SK-N-SH (cell line): ENCODE measurements at regions not wholly inside any gene's neighbourhood (a gene's known extent, or its start where the extent isn't known, plus 50 kb on each side); places are given as distances from the start of the nearest gene placed in this dataset.

Source experiments
- CTCF ChIA-PET: fragments of 300-600, 350-600 bp; formaldehyde crosslinking; extraction: SDS; loops from one replicate; lab custom pipeline; 2021; lab: Yijun Ruan, JAX
- POLR2A ChIA-PET: fragments of 350-600 bp; sonication (Branson Sonifier 250); formaldehyde crosslinking; extraction: SDS; loops from one replicate; lab custom pipeline; 2020; ENCODE audit warnings: antibody characterized with exemption, inconsistent platforms; lab: Yijun Ruan, JAX
- DNase-seq: peaks from one replicate; pipeline ENCODE4 v3.0.0; 2012
- H2AFZ ChIP-seq: fragments of 200-600 bp; sonication (generic); 2 replicates; pipeline ENCODE4 v1.8.1; 2016; ENCODE audit warnings: antibody characterized with exemption, mild to moderate bottlenecking, low read depth
- H3F3A ChIP-seq: fragments of 200-600 bp; sonication (generic); replicated peaks from 2 replicates; pipeline ENCODE3; 2016; ENCODE audit warnings: antibody characterized with exemption, mild to moderate bottlenecking; ENCODE audit not compliant: insufficient read depth
- H3K27ac ChIP-seq, 2 experiments: fragments of 200-500 bp in 1 of 2; fragments of 200-600 bp in 1 of 2; sonication (Bioruptor generic) in 1 of 2; sonication (generic), shearing (Covaris generic) in 1 of 2; 2 replicates each; pipeline versions ENCODE4 v1.5.1 to v1.6.1; 2014 to 2016; ENCODE audit warnings: low read depth in 2 of 2, inconsistent platforms in 1 of 2, low read length in 1 of 2, mild to moderate bottlenecking in 1 of 2, mixed read lengths in 1 of 2
- H3K27me3 ChIP-seq: fragments of 200-600 bp; sonication (generic), shearing (Covaris generic); 2 replicates; pipeline ENCODE4 v1.6.1; 2016; ENCODE audit warnings: mixed run types; ENCODE audit not compliant: insufficient read depth
- H3K36me3 ChIP-seq, 2 experiments: fragments of 200-500 bp in 1 of 2; fragments of 200-600 bp in 1 of 2; sonication (Bioruptor generic) in 1 of 2; sonication (generic) in 1 of 2; replicated peaks in 1 of 2; 2 replicates each; pipeline versions ENCODE3 to v1.5.1; 2014 to 2016; ENCODE audit warnings: low read length in 1 of 2, mild to moderate bottlenecking in 1 of 2; ENCODE audit not compliant: insufficient read depth in 2 of 2, control insufficient read depth in 1 of 2
- H3K4me1 ChIP-seq, 2 experiments: fragments of 200-500 bp in 1 of 2; fragments of 200-600 bp in 1 of 2; sonication (Bioruptor generic) in 1 of 2; sonication (generic), shearing (Covaris generic) in 1 of 2; 2 replicates each; pipeline versions ENCODE4 v1.5.1 to v1.6.1; 2014 to 2016; ENCODE audit warnings: low read depth in 1 of 2, low read length in 1 of 2, mixed run types in 1 of 2; ENCODE audit not compliant: insufficient read depth in 2 of 2, control insufficient read depth in 1 of 2
- H3K4me2 ChIP-seq: fragments of 200-600 bp; sonication (generic), shearing (Covaris generic); 2 replicates; pipeline ENCODE4 v1.6.1; 2017; ENCODE audit warnings: mixed run types
- H3K4me3 ChIP-seq, 2 experiments: fragments of 200-500 bp in 1 of 2; fragments of 200-600 bp in 1 of 2; sonication (Bioruptor generic) in 1 of 2; sonication (generic), shearing (Covaris generic) in 1 of 2; 2 replicates each; pipeline versions ENCODE4 v1.5.1 to v1.8.1; 2014 to 2016; ENCODE audit warnings: low read depth in 2 of 2, inconsistent platforms in 1 of 2, low read length in 1 of 2, mild to moderate bottlenecking in 1 of 2, mixed read lengths in 1 of 2, moderate library complexity in 1 of 2
- H3K79me2 ChIP-seq: fragments of 200-600 bp; sonication (generic); 2 replicates; pipeline ENCODE4 v1.8.1; 2017; ENCODE audit warnings: mild to moderate bottlenecking; ENCODE audit not compliant: insufficient read depth
- H3K9ac ChIP-seq: fragments of 200-600 bp; sonication (generic); 2 replicates; pipeline ENCODE4 v1.6.1; 2017; ENCODE audit warnings: mixed run types
- H3K9me2 ChIP-seq: fragments of 200-600 bp; sonication (generic); 2 replicates; pipeline ENCODE4 v1.6.1; 2017; ENCODE audit warnings: mixed run types
- H3K9me3 ChIP-seq: fragments of 200-600 bp; sonication (generic); 2 replicates; pipeline ENCODE4 v1.6.1; 2017; ENCODE audit warnings: mixed run types, mild to moderate bottlenecking, moderate library complexity
- H4K20me1 ChIP-seq: fragments of 200-600 bp; sonication (generic); 2 replicates; pipeline ENCODE4 v1.6.1; 2017; ENCODE audit warnings: mild to moderate bottlenecking, mixed run types; ENCODE audit not compliant: insufficient read depth
- CHD2 ChIP-seq: fragments of 150-350 bp; IDR thresholded peaks from 2 replicates; pipeline ENCODE4 v1.6.1; 2018; ENCODE audit warnings: low read length; ENCODE audit not compliant: partially characterized antibody
- CTCF ChIP-seq: fragments of 200-600 bp; sonication (generic); IDR thresholded peaks from 2 replicates; pipeline ENCODE4 v1.6.1; 2017; ENCODE audit warnings: antibody characterized with exemption, mild to moderate bottlenecking, moderate library complexity
- FOSL2 ChIP-seq: IDR thresholded peaks from 2 replicates; pipeline ENCODE4 v1.4.0; 2012; ENCODE audit warnings: low read depth, mild to moderate bottlenecking, moderate library complexity, borderline replicate concordance
- FOXJ3 ChIP-seq: sonication (generic); formaldehyde crosslinking; IDR thresholded peaks from 2 replicates; pipeline ENCODE4 v1.5.1; 2020; ENCODE audit warnings: mild to moderate bottlenecking, missing genetic modification reagents
- GABPA ChIP-seq: IDR thresholded peaks from 2 replicates; pipeline ENCODE4 v1.4.0; 2012; ENCODE audit warnings: low read depth, mild to moderate bottlenecking
- GATA2 ChIP-seq: sonication (generic); formaldehyde crosslinking; IDR thresholded peaks from 2 replicates; pipeline ENCODE4 v1.5.0; 2020; ENCODE audit warnings: mild to moderate bottlenecking, missing genetic modification reagents
- MXI1 ChIP-seq: IDR thresholded peaks from 2 replicates; pipeline ENCODE4 v1.6.1; 2012; ENCODE audit warnings: mild to moderate bottlenecking, low read depth, low read length, improper control_type of control experiment
- NFIC ChIP-seq: IDR thresholded peaks from 2 replicates; pipeline ENCODE4 v1.4.0; 2012; ENCODE audit warnings: borderline replicate concordance
- NRF1 ChIP-seq: IDR thresholded peaks from 2 replicates; pipeline ENCODE4 v1.6.1; 2012; ENCODE audit warnings: low read depth, mild to moderate bottlenecking, low read length
- RAD21 ChIP-seq: IDR thresholded peaks from 2 replicates; pipeline ENCODE4 v1.6.1; 2012; ENCODE audit warnings: mild to moderate bottlenecking, low read length
- RCOR1 ChIP-seq: fragments of 150-350 bp; IDR thresholded peaks from 2 replicates; pipeline ENCODE4 v1.6.1; 2017; ENCODE audit warnings: antibody characterized with exemption, low read length
- RFX5 ChIP-seq: IDR thresholded peaks from 2 replicates; pipeline ENCODE4 v1.6.1; 2012; ENCODE audit warnings: mild to moderate bottlenecking, improper control_type of control experiment, low read length
- RXRA ChIP-seq: IDR thresholded peaks from 2 replicates; pipeline ENCODE4 v1.4.0; 2012; ENCODE audit warnings: low read depth, mild to moderate bottlenecking, borderline replicate concordance
- TAF1 ChIP-seq: IDR thresholded peaks from 2 replicates; pipeline ENCODE4 v1.6.1; 2012; ENCODE audit warnings: low read depth, mild to moderate bottlenecking, low read length, moderate library complexity, borderline replicate concordance
- TCF12 ChIP-seq: IDR thresholded peaks from 2 replicates; pipeline ENCODE4 v1.4.0; 2012
- WGBS: methylation state at CpG from one replicate; pipeline ENCODE4 v1.1.6; 2017; ENCODE audit warnings: low lambda C conversion rate; 5-methylcytosine and 5-hydroxymethylcytosine counted together
- TF ChIP-seq, protein P1 (sequence below): IDR thresholded peaks from 2 replicates; pipeline ENCODE4 v1.4.0; 2012; ENCODE audit warnings: low read depth, borderline replicate concordance
- TF ChIP-seq, protein P2 (sequence below): fragments of 150-350 bp; IDR thresholded peaks from 2 replicates; pipeline ENCODE4 v1.6.1; 2016; ENCODE audit warnings: mild to moderate bottlenecking, low read depth, low read length

DNA sequence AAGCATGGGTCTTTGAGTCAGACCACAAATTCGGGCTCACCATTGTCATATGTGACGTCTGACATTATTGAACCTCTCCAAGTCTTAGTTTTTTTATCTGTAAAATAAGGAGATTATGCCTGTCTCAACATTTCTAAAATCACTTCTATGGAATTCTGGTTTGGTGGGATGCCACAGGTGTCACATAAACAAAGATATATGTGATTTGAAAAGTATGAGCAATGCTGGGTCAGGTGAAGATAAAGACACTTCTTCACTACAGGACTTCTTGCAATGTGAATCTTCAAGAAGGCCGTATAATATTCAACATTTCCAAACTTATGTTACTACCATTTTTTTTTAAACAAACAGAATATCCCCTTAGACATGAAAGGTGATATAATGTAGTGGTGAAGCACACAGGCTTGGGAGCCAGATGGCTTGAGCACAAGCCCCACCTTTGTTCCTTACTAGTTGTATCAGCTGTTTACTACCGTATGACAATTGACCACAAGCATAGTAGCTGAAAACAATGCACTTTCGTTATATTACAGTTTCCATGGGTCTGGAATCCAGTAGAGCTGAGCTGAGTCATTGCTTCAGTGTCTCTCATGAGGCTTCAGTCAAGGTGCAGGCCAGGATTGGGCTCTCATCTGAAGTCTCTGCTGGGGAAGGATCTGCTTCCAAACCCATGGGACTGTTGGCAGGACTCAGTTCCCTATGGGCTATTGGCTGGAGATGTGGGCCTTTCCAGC, 87.7 kb downstream of the UTP18 start:
- H3K27ac ChIP-seq, result no peak overlapping the region
- H3K4me1 ChIP-seq, result peaks cover 0 to 6% of the 10 kb centered on the region in 2 experiments; a peak in 1 of 4 replicates
- POLR2A ChIA-PET, result no interaction called here
- no peak for TF ChIP-seq RXRA
- no peak for TF ChIP-seq NRF1
- no peak for TF ChIP-seq CHD2
- TF ChIP-seq GATA2, result no peak
- TF ChIP-seq TCF12, result no peak
- TF ChIP-seq, protein P1, sequence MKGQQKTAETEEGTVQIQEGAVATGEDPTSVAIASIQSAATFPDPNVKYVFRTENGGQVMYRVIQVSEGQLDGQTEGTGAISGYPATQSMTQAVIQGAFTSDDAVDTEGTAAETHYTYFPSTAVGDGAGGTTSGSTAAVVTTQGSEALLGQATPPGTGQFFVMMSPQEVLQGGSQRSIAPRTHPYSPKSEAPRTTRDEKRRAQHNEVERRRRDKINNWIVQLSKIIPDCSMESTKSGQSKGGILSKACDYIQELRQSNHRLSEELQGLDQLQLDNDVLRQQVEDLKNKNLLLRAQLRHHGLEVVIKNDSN, result no peak
- no peak for TF ChIP-seq CTCF
- no peak for TF ChIP-seq MXI1
- no peak for TF ChIP-seq RCOR1
- TF ChIP-seq GABPA, result no peak
- TF ChIP-seq FOXJ3 (CRISPR knock-in tag), result no peak
- TF ChIP-seq RAD21, result no peak
- no peak for TF ChIP-seq TAF1
- no peak for TF ChIP-seq RFX5
- TF ChIP-seq NFIC, result no peak
- TF ChIP-seq FOSL2, result no peak
- TF ChIP-seq, all 33 proteins: peak for 0
- H3K9me3 ChIP-seq, result no peaks in the 10 kb centered on the region
- H4K20me1 ChIP-seq, result no peaks in the 10 kb centered on the region; the same call in 1 of the 2 replicates
- H3F3A ChIP-seq, result no peaks in the 10 kb centered on the region
- 35% methylated on average over 5 of the region's 5 CpGs for WGBS
- no peak overlapping the region for H2AFZ ChIP-seq
- no peak for DNase-seq
- no peaks in the 10 kb centered on the region for H3K27me3 ChIP-seq
- no peak overlapping the region for H3K4me2 ChIP-seq
- CTCF ChIA-PET, result interaction anchor here (2.0 to 2.2 kb wide), 2 partner anchors 24 to 49 kb away, joined by 6 to 13 read pairs; no protein-coding TSS in a partner anchor
- no peaks in the 10 kb centered on the region for H3K79me2 ChIP-seq
- H3K9me2 ChIP-seq, result no peaks in the 10 kb centered on the region
- H3K4me3 ChIP-seq, result no peak overlapping the region
- no peak overlapping the region for H3K9ac ChIP-seq
- H3K36me3 ChIP-seq, result no peaks in the 10 kb centered on the region

GRCh38 chr17:51351080-51351479, 90.7 kb downstream of the UTP18 start:
- ChIA-PET CTCF (interaction anchor here (1.2 to 2.0 kb wide), 2 partner anchors 16 to 28 kb away, joined by 3 to 4 read pairs; no protein-coding TSS in a partner anchor), POLR2A (no interaction called here)
- no peak overlapping the region for H2AFZ ChIP-seq
- no peaks in the 10 kb centered on the region for H3K79me2 ChIP-seq
- H3K4me2 ChIP-seq, result no peak overlapping the region
- no peak for DNase-seq
- H3K9me2 ChIP-seq, result no peaks in the 10 kb centered on the region
- no peak overlapping the region for H3K4me3 ChIP-seq
- H3K9ac ChIP-seq, result no peak overlapping the region
- 53% methylated on average over 6 of the region's 6 CpGs for WGBS
- no peaks in the 10 kb centered on the region for H3K27me3 ChIP-seq
- no peaks in the 10 kb centered on the region for H3F3A ChIP-seq
- no peaks in the 10 kb centered on the region for H3K36me3 ChIP-seq
- TF ChIP-seq, protein P2, sequence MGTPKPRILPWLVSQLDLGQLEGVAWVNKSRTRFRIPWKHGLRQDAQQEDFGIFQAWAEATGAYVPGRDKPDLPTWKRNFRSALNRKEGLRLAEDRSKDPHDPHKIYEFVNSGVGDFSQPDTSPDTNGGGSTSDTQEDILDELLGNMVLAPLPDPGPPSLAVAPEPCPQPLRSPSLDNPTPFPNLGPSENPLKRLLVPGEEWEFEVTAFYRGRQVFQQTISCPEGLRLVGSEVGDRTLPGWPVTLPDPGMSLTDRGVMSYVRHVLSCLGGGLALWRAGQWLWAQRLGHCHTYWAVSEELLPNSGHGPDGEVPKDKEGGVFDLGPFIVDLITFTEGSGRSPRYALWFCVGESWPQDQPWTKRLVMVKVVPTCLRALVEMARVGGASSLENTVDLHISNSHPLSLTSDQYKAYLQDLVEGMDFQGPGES, result no peak
- TF ChIP-seq GABPA (no peak), RXRA (no peak)
- H3K9me3 ChIP-seq, result no peaks in the 10 kb centered on the region
- no peaks in the 10 kb centered on the region for H4K20me1 ChIP-seq
- H3K4me1 ChIP-seq, result peaks cover 0 to 34% of the 10 kb centered on the region in 2 experiments; a peak in 2 of 4 replicates
- H3K27ac ChIP-seq, result no peak overlapping the region
